22Rv1 (cell line): ENCODE measurements at regions not wholly inside any gene's neighbourhood (a gene's known extent, or its start where the extent isn't known, plus 50 kb on each side); places are given as distances from the start of the nearest gene placed in this dataset.

Source experiments
- H3K27ac ChIP-seq: fragments of 450-650 bp; 2 replicates; pipeline ENCODE4 v1.5.1; 2017
- ZFX ChIP-seq: fragments of 450-650 bp; IDR thresholded peaks from 2 replicates; pipeline ENCODE4 v1.6.1; 2017; ENCODE audit warnings: antibody characterized with exemption, borderline replicate concordance
- TF ChIP-seq, protein P1 (sequence below): fragments of 450-650 bp; IDR thresholded peaks from 2 replicates; pipeline ENCODE4 v1.5.1; 2017; ENCODE audit warnings: mild to moderate bottlenecking

DNA sequence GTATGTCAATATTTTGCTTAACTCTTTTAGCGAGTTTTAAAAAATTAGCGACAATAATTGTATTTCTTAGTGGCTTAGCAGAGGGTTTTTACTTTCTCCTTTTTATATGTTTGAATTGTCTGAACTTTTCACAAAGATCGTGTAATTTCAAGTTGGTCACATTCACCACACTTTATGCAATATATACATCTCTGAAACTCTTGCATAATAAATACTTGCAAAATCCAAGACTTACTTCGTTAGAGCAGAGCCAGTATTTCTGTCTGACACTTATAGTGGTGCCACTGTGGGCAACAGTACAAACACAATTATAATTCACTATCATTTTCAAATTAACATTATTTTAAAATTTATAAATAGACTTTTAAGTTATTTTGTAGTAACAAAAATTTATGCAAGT is 62.0 kb downstream of the SUCNR1 start:
- TF ChIP-seq, protein P1, sequence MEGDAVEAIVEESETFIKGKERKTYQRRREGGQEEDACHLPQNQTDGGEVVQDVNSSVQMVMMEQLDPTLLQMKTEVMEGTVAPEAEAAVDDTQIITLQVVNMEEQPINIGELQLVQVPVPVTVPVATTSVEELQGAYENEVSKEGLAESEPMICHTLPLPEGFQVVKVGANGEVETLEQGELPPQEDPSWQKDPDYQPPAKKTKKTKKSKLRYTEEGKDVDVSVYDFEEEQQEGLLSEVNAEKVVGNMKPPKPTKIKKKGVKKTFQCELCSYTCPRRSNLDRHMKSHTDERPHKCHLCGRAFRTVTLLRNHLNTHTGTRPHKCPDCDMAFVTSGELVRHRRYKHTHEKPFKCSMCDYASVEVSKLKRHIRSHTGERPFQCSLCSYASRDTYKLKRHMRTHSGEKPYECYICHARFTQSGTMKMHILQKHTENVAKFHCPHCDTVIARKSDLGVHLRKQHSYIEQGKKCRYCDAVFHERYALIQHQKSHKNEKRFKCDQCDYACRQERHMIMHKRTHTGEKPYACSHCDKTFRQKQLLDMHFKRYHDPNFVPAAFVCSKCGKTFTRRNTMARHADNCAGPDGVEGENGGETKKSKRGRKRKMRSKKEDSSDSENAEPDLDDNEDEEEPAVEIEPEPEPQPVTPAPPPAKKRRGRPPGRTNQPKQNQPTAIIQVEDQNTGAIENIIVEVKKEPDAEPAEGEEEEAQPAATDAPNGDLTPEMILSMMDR = no peak
- no peak for TF ChIP-seq ZFX
- no peak overlapping the region for H3K27ac ChIP-seq

DNA sequence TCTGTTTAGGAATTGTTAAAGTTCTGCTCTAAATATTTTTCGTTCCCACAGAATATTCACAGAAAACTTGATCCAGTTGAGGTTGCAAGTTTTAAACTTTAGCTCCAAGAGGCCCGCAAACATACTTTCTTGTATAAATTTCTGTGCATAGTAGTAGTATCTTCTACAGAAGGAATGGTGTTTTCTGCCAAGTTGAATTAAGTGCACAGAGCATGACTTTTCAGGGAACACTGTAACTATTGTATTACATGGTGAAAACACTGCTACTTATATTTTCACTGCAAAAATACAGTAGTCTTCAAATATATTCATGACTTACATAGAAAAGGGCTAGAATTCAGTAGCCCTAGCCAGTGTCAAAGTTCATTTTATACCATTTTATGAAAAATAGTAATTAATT is 67.0 kb downstream of the SUCNR1 start:
- H3K27ac ChIP-seq = no peak overlapping the region
- TF ChIP-seq, protein P1 = no peak
- TF ChIP-seq ZFX = no peak

DNA sequence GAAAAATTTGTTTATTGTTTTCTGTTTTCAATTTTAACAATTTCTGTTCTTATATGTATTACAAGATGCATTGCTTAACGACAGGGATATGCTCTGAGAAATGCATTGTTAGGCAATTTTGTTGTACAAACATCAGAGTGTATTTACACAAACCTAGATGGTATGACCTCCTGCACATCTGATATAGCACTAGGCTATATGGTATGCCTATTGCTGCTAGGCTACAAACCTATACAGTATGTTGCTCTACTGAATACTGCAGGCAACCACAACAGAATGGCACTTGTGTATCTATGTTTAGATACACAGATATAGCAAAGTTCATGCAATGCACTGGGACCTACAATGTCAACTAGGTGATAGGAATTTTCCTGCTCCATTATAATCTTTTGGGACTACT is 70.1 kb downstream of the SUCNR1 start:
- TF ChIP-seq, protein P1 = no peak
- no peak for TF ChIP-seq ZFX

DNA sequence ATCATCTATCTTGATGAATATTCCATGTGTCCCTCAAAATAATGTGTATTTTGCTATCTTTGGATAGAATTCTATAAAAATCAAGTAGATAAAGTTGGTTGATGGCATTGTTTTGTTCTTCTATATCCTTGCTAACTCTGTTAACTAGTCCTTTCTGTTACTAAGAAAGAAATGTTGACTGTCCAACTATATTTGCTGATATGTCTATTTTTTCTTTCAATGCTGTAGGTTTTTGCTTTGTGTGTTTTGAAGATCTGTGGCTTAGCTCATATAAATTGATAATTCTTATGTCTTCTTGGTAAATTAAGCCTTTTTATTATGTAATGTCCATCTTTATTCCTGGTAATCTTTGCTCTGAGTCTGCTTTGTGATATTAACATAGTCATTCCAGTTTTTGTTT is 70.9 kb downstream of the SUCNR1 start:
- no peak overlapping the region for H3K27ac ChIP-seq
- TF ChIP-seq, protein P1 = no peak
- TF ChIP-seq ZFX = no peak

More for the DNA sequence above, 70.1 kb downstream of the SUCNR1 start:
- no peak overlapping the region for H3K27ac ChIP-seq

DNA sequence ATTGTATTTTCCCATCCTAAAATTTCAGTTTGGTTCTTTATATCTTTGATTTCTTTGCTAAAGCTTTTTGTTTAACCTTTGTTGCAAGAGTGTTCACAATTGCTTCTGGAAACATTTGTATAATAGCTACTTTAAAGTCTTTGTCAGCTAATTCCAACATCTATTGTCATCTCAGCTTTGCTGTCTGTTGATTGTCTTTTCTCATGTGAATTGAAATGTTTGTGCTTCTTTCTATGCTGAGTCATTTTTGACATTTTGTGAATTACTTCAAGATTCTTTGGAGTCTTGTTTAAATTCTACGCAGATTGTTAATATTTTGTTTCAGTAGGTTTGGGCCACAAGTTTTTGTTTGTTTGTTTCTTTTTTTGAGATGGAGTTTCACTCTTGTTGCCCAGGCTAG is 73.2 kb downstream of the SUCNR1 start:
- TF ChIP-seq, protein P1 = no peak
- no peak for TF ChIP-seq ZFX
- H3K27ac ChIP-seq = no peak overlapping the region

DNA sequence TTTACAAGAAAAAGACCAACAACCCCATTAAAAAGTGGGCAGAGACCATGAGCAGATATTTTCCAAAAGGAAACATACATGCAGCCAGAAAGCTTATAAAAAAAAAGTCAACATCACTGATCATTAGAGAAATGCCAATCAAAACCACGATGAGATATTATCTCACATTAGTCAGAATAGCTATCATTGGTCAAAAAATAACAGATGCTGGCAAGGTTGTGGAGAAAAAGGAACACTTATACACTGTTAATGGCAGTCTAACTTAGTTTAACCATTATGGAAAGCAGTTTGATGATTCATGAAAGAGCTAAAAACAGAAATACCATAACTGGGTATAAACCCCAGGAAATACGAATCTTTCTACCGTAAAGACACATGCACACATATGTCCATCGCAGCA is 76.3 kb downstream of the SUCNR1 start:
- no peak overlapping the region for H3K27ac ChIP-seq
- TF ChIP-seq, protein P1 = no peak
- no peak for TF ChIP-seq ZFX

DNA sequence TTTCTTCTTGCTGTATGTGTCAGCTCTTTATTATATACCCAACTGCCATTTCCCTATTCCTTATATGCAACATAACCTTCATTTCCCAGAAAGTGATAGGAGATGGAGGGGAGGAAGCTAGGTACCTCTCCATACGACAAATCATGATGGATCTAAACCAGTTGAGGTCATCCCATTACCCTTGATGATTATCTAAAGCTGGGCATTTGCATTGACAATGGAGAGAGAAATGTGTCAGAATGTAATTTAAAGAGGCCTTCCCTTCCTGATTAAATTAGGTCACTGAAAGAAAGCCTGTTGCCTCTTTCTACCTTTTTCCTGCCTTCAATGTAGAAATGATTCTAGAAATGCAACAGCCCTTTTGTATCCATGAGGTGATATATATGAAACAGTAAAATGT is 81.9 kb downstream of the SUCNR1 start:
- H3K27ac ChIP-seq = no peak overlapping the region
- no peak for TF ChIP-seq ZFX
- TF ChIP-seq, protein P1 = no peak
